GM12875 (cell line): ENCODE measurements at regions not wholly inside any gene's neighbourhood (a gene's known extent, or its start where the extent isn't known, plus 50 kb on each side); places are given as distances from the start of the nearest gene placed in this dataset.

Experiments used
- H3K4me3 ChIP-seq: one replicate; pipeline ENCODE4 v1.5.1; 2011; ENCODE audit warnings: low read depth, low read length, control low read depth
- CTCF ChIP-seq: IDR thresholded peaks from 2 replicates; pipeline ENCODE4 v1.5.1; 2011; ENCODE audit warnings: low read depth, mild to moderate bottlenecking, control low read depth, inconsistent platforms, low read length, moderate library complexity, borderline replicate concordance; ENCODE audit not compliant: insufficient read depth

- H3K4me3 ChIP-seq = no peak overlapping the region
- TF ChIP-seq CTCF = no peak
Observed at GRCh38 chr10:42937048-42937447, 139.8 kb upstream of the RET start.

- TF ChIP-seq CTCF = no peak
- H3K4me3 ChIP-seq = no peak overlapping the region
Observed at GRCh38 chr10:42937649-42938180, 139.2 kb upstream of the RET start.

GRCh38 chr10:42938351-42938750 lies 138.5 kb upstream of the RET start:
- no peak for TF ChIP-seq CTCF
- no peak overlapping the region for H3K4me3 ChIP-seq

- no peak overlapping the region for H3K4me3 ChIP-seq
- TF ChIP-seq CTCF = no peak
Observed at GRCh38 chr10:42939237-42939636, 137.6 kb upstream of the RET start.

GRCh38 chr10:42939685-42940366 lies 137.0 kb upstream of the RET start:
- no peak for TF ChIP-seq CTCF
- H3K4me3 ChIP-seq = no peak overlapping the region

- TF ChIP-seq CTCF = no peak
- H3K4me3 ChIP-seq = no peak overlapping the region
Observed at GRCh38 chr10:42940487-42941294, 136.2 kb upstream of the RET start.

- no peak overlapping the region for H3K4me3 ChIP-seq
- TF ChIP-seq CTCF = no peak
Observed at GRCh38 chr10:42941295-42941644, 135.6 kb upstream of the RET start.
